ENCODE measurements at regions not wholly inside any gene's neighbourhood (a gene's known extent, or its start where the extent isn't known, plus 50 kb on each side); places are given as distances from the start of the nearest gene placed in this dataset.
"Not testable (repeated sequence)": the region's sequence is repeated elsewhere in the genome, so short reads cannot be mapped to it uniquely, and the experiment has no call there.

DNA sequence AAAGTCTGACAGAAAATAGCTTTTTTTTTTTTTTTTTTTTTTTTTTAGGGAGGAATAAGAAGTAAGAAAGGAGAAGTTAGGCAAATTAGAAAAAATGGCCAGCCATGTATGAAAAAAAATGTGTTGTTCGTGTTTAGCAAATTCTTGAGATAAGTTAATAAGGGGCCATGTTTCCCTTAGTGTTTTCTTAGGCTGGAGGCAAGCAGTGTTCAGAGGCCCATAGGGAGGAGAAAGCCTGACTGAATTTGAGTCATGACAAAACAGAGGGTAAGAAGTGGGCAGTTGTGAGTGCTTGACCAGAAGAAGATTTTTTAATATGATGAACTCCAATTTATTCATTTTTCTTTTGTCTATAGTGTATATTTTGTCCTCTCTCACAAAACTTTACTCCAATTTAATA lies 766.4 kb downstream of the FAM181B start:
- no peak for DNase-seq

DNA sequence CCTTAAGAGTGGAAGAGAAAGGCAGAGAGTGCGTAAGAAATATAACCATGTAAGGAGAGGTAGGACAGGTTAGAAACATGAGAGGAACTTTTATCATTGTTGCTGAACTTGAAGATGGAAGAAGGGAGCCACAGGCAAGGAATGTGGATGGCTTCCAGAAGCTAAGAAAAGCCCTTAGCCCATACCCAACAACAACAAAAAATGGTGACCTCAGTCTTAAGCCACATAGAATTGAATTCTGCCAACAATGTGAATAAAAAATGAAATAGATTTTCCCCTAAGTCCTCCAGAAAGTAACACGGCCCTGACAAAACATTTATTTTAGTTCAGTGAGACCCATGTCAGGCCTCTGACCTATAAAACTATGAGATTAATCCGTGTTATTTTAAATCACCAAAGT lies 767.3 kb downstream of the FAM181B start:
- DNase-seq: no peak

- no peak for DNase-seq
Measured at GRCh38 chr11:81963018-81963417, 770.6 kb downstream of the FAM181B start.

DNA sequence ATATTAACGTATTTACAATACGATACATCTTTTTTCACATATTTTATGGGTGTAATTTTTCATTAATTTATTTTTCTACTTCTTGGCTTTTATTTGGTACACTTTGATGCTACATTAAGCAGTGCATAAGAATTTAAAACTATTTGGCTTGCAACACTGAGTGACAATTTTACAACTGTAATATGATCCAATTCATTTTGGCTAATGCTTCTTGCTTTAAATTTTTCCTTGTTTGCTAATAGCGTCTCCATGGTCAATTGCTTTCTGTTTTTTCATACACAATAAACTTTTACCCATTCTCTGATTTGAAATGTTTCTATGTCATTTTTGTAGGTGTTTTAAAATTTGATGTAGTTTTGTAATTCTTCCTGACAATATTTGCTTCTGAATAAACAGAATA lies 773.2 kb downstream of the FAM181B start:
- DNase-seq: no peak

DNA sequence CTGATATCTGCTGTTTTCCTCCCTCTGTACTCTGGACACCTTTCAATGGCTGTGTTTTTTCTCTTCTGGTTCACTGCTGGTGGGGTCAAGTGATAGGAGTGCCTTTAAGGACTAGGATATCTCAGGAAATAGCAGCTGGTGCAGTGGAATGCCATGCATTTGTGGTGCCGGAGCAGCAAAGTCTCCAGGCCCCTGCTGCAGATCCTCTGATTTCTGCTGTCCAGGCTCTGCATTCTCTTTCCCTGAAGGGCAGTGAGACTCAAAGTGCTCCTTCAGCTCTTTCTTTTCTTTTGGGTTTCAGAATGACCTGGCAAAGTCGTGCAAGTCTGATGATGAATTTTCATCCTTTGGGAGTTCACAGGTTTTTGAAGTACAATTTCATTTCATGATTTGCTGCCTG lies 774.3 kb downstream of the FAM181B start:
- no peak for DNase-seq

DNA sequence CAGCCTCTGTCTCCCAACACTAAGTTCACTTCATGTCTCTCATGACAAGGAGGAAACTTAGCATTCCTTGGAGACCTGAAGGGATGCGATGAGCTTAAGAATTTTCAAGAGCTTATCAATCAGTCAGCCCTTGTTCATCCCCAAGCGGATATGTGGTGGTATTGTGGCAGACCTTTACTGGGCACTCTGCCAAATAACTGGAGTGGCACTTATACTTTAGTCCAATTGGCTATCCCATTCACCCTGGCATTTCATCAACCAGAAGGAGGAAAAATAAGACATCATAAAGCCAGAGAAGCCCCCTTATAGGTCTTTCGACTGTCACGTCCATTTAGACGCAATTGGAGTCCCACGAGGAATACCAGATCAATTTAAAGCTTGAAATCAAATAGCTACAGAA lies 779.4 kb downstream of the FAM181B start:
- not testable (repeated sequence) for DNase-seq

DNA sequence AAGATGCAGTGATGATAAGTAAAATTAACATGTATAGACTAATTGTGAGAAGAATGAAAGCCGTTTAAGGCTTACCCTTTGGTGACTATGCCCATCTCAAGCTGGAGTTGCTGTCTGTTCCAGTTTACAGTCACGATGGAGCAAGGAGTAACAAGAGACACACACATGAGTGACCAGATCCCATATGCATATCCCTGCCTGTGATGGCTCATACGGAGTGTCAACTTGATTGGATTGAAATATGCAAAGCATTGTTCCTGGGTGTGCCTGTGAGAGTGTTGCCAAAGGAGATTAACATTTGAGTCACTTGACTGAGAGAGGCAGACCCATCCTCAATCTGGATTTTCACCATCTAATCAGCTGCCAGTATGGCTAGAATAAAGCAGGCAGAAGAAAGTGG lies 786.8 kb downstream of the FAM181B start:
- no peak for DNase-seq

- DNase-seq: no peak
Measured at GRCh38 chr11:81942646-81943045, 791.0 kb downstream of the FAM181B start.

DNA sequence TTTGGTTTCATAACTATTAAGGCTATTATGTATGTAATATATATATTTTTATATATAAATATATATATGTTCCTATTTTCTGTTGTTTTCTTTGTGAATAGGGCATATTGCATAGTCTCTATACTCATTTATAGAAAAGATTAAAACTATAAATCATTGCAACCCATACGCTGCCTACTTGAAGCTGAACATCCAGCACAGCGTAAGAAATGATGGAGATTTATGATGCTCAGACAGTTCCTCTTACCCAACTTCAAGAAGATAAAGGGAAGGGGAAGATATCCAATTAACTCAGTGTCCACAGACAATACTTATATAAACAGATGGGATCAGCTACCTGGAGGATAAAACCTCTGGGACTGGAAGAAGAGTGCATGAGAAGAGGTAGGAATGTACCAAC lies 791.7 kb downstream of the FAM181B start:
- DNase-seq: no peak

DNA sequence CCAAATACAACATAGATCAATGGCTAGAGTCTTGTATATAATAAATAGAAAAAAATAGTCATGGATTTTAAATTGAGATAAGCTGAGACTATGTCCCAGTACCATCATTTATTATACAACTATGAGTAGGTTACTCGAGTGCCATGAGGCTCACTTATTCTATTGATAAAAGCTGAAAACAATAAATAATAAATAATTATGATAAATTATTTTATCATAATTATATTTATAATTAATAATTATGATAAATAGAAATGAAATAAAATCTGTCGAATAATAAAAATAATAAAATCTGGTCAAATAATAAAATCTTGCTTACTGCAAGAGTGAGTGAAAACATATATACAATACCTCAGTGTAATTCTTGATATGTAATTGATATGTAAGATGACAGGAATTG lies 801.4 kb downstream of the FAM181B start:
- no peak for DNase-seq

- DNase-seq: no peak
Measured at GRCh38 chr11:81920205-81920604, 813.5 kb downstream of the FAM181B start.

DNA sequence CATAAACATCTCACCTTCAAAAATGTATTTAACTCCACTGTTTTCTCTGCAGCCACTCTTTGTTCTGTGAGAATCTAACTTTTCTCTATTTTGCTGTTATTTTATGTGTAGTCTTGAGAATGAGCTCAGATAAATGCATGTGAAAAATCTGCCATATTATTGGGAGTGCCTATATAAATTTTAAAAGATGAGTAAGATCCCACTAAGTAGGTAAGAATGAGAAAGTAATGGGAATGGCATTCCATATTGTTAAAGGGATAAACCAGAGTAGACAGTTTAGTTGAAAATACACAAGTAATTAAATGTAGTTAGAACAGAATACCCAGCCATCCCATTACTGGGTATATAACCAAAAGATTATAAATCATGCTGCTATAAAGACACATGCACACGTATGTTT lies 817.2 kb downstream of the FAM181B start:
- DNase-seq: no peak

- no peak for DNase-seq
Measured at GRCh38 chr11:81915045-81915444, 818.6 kb downstream of the FAM181B start.

DNA sequence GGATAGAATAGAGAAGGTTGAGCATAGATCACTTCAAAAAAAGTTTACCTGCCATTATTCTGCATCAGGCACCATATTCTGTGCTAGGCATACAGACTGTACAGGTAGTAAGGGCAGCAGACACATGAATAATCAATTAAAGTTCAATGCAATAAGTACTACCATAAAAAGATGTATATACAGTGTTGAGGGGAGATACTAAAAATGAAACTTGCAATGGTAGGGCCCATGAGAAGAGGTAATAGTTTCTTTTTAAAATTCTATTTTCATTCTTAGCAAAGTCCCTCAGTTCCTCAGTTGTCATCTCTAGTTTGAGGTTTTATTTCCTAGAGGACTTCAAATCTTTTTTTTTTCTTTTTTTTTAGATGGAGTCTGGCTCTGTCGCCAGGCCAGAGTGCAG lies 819.9 kb downstream of the FAM181B start:
- DNase-seq: no peak

- no peak for DNase-seq
Measured at GRCh38 chr11:81907996-81908395, 825.7 kb downstream of the FAM181B start.

- no peak for DNase-seq
Measured at GRCh38 chr11:81899156-81899555, 834.5 kb downstream of the FAM181B start.

GRCh38 chr11:81897639-81898038 lies 836.0 kb downstream of the FAM181B start:
- no peak for DNase-seq

GRCh38 chr11:81895258-81895657 lies 838.4 kb downstream of the FAM181B start:
- no peak for DNase-seq

DNA sequence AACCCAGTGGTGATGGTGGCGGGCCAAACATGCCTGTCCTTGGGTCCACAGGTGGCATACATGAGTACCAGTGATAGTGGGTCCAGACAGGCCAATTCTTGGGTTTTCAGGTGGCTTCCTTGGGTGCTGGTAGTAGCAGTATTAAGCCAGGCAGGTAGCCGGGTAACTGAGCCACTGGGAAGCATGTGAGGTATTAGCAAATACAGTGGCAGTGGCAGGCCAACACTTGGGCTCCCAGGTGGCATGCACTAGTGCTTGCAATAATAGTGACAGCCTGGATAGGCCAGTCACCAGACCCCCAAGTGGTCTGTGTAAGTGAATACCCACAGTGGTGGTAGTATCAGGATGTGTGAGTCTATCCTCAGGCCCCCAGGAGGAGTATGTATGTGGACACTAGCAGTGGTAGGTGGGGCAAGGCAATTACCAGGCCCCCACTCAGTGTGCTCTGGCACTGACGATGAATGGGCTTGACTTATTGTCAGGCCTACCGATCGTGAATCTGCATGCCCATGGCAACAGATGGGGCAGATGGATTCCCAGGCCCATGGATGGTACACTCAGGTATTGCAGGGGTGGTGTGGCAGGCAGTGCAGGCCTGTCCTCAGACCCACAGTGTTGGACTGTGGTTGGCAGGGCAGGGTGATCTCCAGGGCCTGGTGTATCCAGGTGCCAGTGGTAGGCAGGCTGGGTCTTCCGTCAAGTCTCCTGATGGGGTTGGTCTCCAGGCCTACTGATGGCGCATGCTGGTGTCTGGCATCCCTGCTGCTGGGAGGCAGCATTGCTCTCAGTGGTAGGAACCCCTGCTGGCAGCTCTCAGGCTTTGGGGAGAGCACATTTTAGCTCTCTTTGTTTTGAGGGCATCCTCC lies 840.7 kb downstream of the FAM181B start:
- no peak for DNase-seq

GRCh38 chr11:81888391-81888790 lies 845.3 kb downstream of the FAM181B start:
- no peak for DNase-seq

DNA sequence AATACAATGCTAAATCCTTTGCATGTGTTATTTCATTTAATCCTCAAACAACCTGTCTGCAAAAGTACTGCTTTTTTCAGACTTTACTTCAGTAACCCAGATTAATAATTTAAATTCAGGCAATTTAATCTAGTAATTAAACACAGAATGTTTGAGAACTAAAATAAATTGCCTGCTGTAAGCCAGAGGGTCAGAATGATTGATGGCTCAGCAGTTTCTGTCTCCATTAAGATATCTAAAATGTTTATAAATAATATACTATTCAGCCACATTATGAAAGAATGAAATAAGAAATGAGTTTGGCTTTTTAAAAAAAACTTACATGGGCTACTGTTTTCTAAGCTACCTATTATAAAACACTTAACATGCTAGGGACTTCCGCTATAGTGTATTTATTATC lies 846.0 kb downstream of the FAM181B start:
- DNase-seq: no peak

DNA sequence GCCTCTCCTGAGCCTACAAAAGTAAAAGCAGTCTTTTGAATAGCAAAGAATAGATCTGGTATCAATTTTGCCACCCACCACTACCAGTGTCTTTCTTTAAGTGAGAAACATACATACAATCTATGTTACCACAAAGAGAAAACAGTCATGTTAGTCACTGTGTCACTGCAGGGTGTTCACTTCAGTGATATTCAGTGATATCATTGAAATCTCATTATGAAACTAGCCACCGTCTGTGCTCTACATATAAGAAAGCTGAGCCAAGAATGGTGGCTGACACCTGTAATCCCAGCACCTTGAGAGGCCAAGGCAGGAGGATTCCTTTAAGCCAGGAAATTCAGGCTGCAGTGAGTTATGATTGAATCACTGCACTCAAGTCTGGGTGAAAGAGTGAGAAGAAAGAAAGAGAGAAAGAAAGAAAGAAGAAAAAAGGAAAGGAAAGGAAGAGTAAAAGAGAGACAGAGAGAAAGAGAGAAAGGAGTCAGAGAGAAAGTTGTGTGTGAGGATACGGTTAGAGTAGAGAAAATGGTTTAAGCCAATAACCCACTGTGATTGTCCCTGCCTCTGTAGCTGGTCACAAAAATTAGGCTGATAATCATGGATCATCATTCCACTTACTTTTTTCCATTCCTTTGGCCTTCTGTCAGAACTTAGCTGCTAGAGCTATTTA lies 847.1 kb downstream of the FAM181B start:
- DNase-seq: no peak

- DNase-seq: no peak
Measured at GRCh38 chr11:81874635-81875034, 859.0 kb downstream of the FAM181B start.

GRCh38 chr11:81870815-81871214 lies 862.8 kb downstream of the FAM181B start:
- no peak for DNase-seq

GRCh38 chr11:81870066-81870412 lies 863.6 kb downstream of the FAM181B start:
- no peak for DNase-seq
